CD14-positive monocyte (primary cell): ENCODE measurements at regions not wholly inside any gene's neighbourhood (a gene's known extent, or its start where the extent isn't known, plus 50 kb on each side); places are given as distances from the start of the nearest gene placed in this dataset.
"Not testable (repeated sequence)": the region's sequence is repeated elsewhere in the genome, so short reads cannot be mapped to it uniquely, and the experiment has no call there.

Source experiments
- DNase-seq, 3 donors: peaks; one replicate each; pipeline ENCODE4 v3.0.0-alpha.2; 2011 to 2022
- H2AFZ ChIP-seq: 2 replicates; pipeline ENCODE4 v1.6.0; 2012; ENCODE audit warnings: mild to moderate bottlenecking, low read depth, low read length, inconsistent platforms; ENCODE audit not compliant: insufficient read depth, poor library complexity, severe bottlenecking
- H3K27ac ChIP-seq, 2 donors: 1 replicate in 1 of 2; 2 replicates in 1 of 2; pipeline ENCODE4 v1.5.1; 2012 to 2013; ENCODE audit warnings: low read length in 2 of 2, control low read depth in 1 of 2, inconsistent platforms in 1 of 2, low read depth in 1 of 2, mild to moderate bottlenecking in 1 of 2
- H3K27me3 ChIP-seq, 2 donors: one replicate each; pipeline versions ENCODE4 v1.6.0 to v1.6.1; 2011 to 2013; ENCODE audit warnings: low read length in 2 of 2; ENCODE audit not compliant: control insufficient read depth in 2 of 2, insufficient read depth in 2 of 2
- H3K36me3 ChIP-seq, 2 donors: replicated peaks in 1 of 2; 1 replicate in 1 of 2; 2 replicates in 1 of 2; pipeline versions ENCODE4 v1.5.1 to v1.6.1; 2012 to 2013; ENCODE audit warnings: low read length in 2 of 2, control low read depth in 1 of 2, inconsistent platforms in 1 of 2, mild to moderate bottlenecking in 1 of 2; ENCODE audit not compliant: insufficient read depth in 2 of 2, control insufficient read depth in 1 of 2
- H3K4me1 ChIP-seq, 2 donors: 1 replicate in 1 of 2; 2 replicates in 1 of 2; pipeline versions ENCODE4 v1.5.1 to v1.6.1; 2012 to 2013; ENCODE audit warnings: low read length in 2 of 2, control low read depth in 1 of 2, inconsistent platforms in 1 of 2, mild to moderate bottlenecking in 1 of 2, moderate library complexity in 1 of 2; ENCODE audit not compliant: insufficient read depth in 2 of 2, control insufficient read depth in 1 of 2
- H3K4me2 ChIP-seq: replicated peaks from 2 replicates; pipeline ENCODE3; 2012; ENCODE audit warnings: low read length, moderate library complexity, mild to moderate bottlenecking; ENCODE audit not compliant: poor library complexity, severe bottlenecking; ENCODE audit errors: extremely low read depth
- H3K4me3 ChIP-seq, 3 experiments: fragments of 200-600 bp in 1 of 3; sonication (generic) in 1 of 3; replicated peaks in 1 of 3; 1 replicate in 2 of 3; 2 replicates in 1 of 3; pipeline ENCODE4 v1.5.1; 2011 to 2013; ENCODE audit warnings: low read length in 3 of 3, mild to moderate bottlenecking in 3 of 3, control low read depth in 2 of 3, low read depth in 2 of 3, inconsistent platforms in 1 of 3, moderate library complexity in 1 of 3
- H3K79me2 ChIP-seq: 2 replicates; pipeline ENCODE4 v1.6.0; 2012; ENCODE audit warnings: mild to moderate bottlenecking, control low read depth, inconsistent platforms, low read length, moderate library complexity; ENCODE audit not compliant: insufficient read depth
- H3K9ac ChIP-seq: 2 replicates; pipeline ENCODE4 v1.6.0; 2017; ENCODE audit warnings: low read length, mild to moderate bottlenecking; ENCODE audit not compliant: insufficient read depth, poor library complexity, severe bottlenecking
- H3K9me3 ChIP-seq, 2 donors: replicated peaks in 1 of 2; 1 replicate in 1 of 2; 2 replicates in 1 of 2; pipeline versions ENCODE4 v1.5.1 to v1.6.1; 2012 to 2013; ENCODE audit warnings: low read length in 2 of 2, control low read depth in 1 of 2; ENCODE audit not compliant: control insufficient read depth in 1 of 2, insufficient read depth in 1 of 2
- H4K20me1 ChIP-seq: 2 replicates; pipeline ENCODE4 v1.6.0; 2012; ENCODE audit warnings: mild to moderate bottlenecking, low read length, control low read depth, moderate library complexity; ENCODE audit not compliant: insufficient read depth
- H3K27ac Mint-ChIP-seq, 7 donors: one replicate each; pipeline ENCODE4 v1.8.0; 2020; ENCODE audit warnings: mild to moderate bottlenecking in 7 of 7, mixed read lengths in 7 of 7, moderate library complexity in 6 of 7, inconsistent platforms in 2 of 7
- H3K27me3 Mint-ChIP-seq, 3 donors: one replicate each; pipeline ENCODE4 v1.8.0; 2021 to 2022; ENCODE audit warnings: low read depth in 3 of 3, mild to moderate bottlenecking in 3 of 3, mixed read lengths in 3 of 3, moderate library complexity in 3 of 3, inconsistent platforms in 1 of 3
- H3K36me3 Mint-ChIP-seq, 2 donors: one replicate each; pipeline ENCODE4 v1.8.0; 2020; ENCODE audit warnings: mixed read lengths in 2 of 2, inconsistent platforms in 1 of 2, mild to moderate bottlenecking in 1 of 2
- H3K4me1 Mint-ChIP-seq: one replicate; pipeline ENCODE4 v1.8.0; 2020; ENCODE audit warnings: mild to moderate bottlenecking, mixed read lengths
- H3K4me3 Mint-ChIP-seq, 2 donors: one replicate each; pipeline ENCODE4 v1.8.0; 2020; ENCODE audit warnings: mild to moderate bottlenecking in 2 of 2, mixed read lengths in 2 of 2, moderate library complexity in 1 of 2
- H3K9me3 Mint-ChIP-seq, 7 donors: one replicate each; pipeline ENCODE4 v1.8.0; 2020 to 2022; ENCODE audit warnings: mixed read lengths in 7 of 7, mild to moderate bottlenecking in 6 of 7, moderate library complexity in 6 of 7, inconsistent platforms in 2 of 7
- CTCF ChIP-seq: fragments of 200-600 bp; IDR thresholded peaks from one replicate; pipeline ENCODE4 v1.8.0; 2022; ENCODE audit warnings: antibody characterized with exemption, mild to moderate bottlenecking
- WGBS: methylation state at CpG from one replicate; pipeline ENCODE4 v1.1.5; 2013; ENCODE audit warnings: missing lambda C conversion rate; ENCODE audit not compliant: insufficient coverage; 5-methylcytosine and 5-hydroxymethylcytosine counted together
- intact Hi-C, 2 donors: fragments of 100-400 bp; cut with micrococcal nuclease; formaldehyde crosslinking; loops; one replicate each; pipeline versions ENCODE4 v1.15.0 to v1.15.1; 2023

- no peak overlapping the region for H3K4me3 Mint-ChIP-seq
- H3K9me3 Mint-ChIP-seq = peaks cover 0 to 27% (median 8%) of the 10 kb centered on the region in 7 donors
- intact Hi-C loops = no loop called here
- peaks cover 0 to 10% of the 10 kb centered on the region in 2 donors for H3K9me3 ChIP-seq
- H2AFZ ChIP-seq = no peak overlapping the region
- DNase-seq = no peak
- no peaks in the 10 kb centered on the region for H3K79me2 ChIP-seq
- H3K36me3 Mint-ChIP-seq = no peaks in the 10 kb centered on the region
- H3K4me3 ChIP-seq = no peak overlapping the region
- no peak overlapping the region for H3K27ac ChIP-seq
- no peak overlapping the region for H3K9ac ChIP-seq
- no CpG with 5 or more reads among the region's 3 CpGs for WGBS
- H4K20me1 ChIP-seq = no peaks in the 10 kb centered on the region
- no peak for TF ChIP-seq CTCF
- H3K27ac Mint-ChIP-seq = no peak overlapping the region
- no peaks in the 10 kb centered on the region for H3K4me1 ChIP-seq
- H3K4me1 Mint-ChIP-seq = no peaks in the 10 kb centered on the region
- no peaks in the 10 kb centered on the region for H3K27me3 Mint-ChIP-seq
- H3K36me3 ChIP-seq = no peaks in the 10 kb centered on the region
- H3K4me2 ChIP-seq = no peak overlapping the region
- H3K27me3 ChIP-seq = no peaks in the 10 kb centered on the region
These were observed 1084.7 kb upstream of the LRRTM1 start for GRCh38 chr2:81389203-81389602.

- DNase-seq = no peak
- no peak for TF ChIP-seq CTCF
- Histone ChIP-seq H2AFZ (no peak overlapping the region), H3K27me3 (no peaks in the 10 kb centered on the region), H3K4me3 (no peak overlapping the region), H3K9me3 (peaks cover 0 to 12% of the 10 kb centered on the region in 2 donors), H3K79me2 (no peaks in the 10 kb centered on the region), H3K27ac (no peak overlapping the region), H3K4me1 (no peaks in the 10 kb centered on the region), H4K20me1 (no peaks in the 10 kb centered on the region), H3K36me3 (no peaks in the 10 kb centered on the region), H3K4me2 (no peak overlapping the region), H3K9ac (no peak overlapping the region)
- Mint-ChIP-seq H3K4me3 (no peak overlapping the region), H3K27ac (no peak overlapping the region), H3K36me3 (no peaks in the 10 kb centered on the region), H3K9me3 (peaks cover 0 to 19% (median 8%) of the 10 kb centered on the region in 7 donors), H3K27me3 (no peaks in the 10 kb centered on the region), H3K4me1 (no peaks in the 10 kb centered on the region)
- intact Hi-C loops = no loop called here
These were observed 1059.2 kb upstream of the LRRTM1 start for GRCh38 chr2:81363800-81364199.

- H3K9ac ChIP-seq, H3K79me2 ChIP-seq, H3K27me3 Mint-ChIP-seq, H4K20me1 ChIP-seq, H3K27ac ChIP-seq, H3K36me3 ChIP-seq, H3K4me3 Mint-ChIP-seq, H3K4me1 ChIP-seq, H3K4me1 Mint-ChIP-seq, H3K27ac Mint-ChIP-seq, H3K27me3 ChIP-seq, H3K4me2 ChIP-seq, intact Hi-C loops, H2AFZ ChIP-seq, H3K4me3 ChIP-seq, H3K36me3 Mint-ChIP-seq, DNase-seq: not testable (repeated sequence)
- H3K9me3 Mint-ChIP-seq = peaks cover 2 to 19% (median 9%) of the 10 kb centered on the region in 7 donors
- WGBS = 96% methylated on average over 5 of the region's 11 CpGs
- peaks cover 0 to 12% of the 10 kb centered on the region in 2 donors for H3K9me3 ChIP-seq
These were observed 1057.9 kb upstream of the LRRTM1 start for GRCh38 chr2:81362468-81362867.
